Chondrocyte (in vitro differentiated cells): ENCODE measurements at regions not wholly inside any gene's neighbourhood (a gene's known extent, or its start where the extent isn't known, plus 50 kb on each side); places are given as distances from the start of the nearest gene placed in this dataset.
"Not testable (repeated sequence)": the region's sequence is repeated elsewhere in the genome, so short reads cannot be mapped to it uniquely, and the experiment has no call there.

Experiments
- DNase-seq: peaks from one replicate; pipeline ENCODE4 v3.0.0; 2021; ENCODE audit warnings: mixed read lengths, low spot score
- H3K27ac Mint-ChIP-seq: one replicate; pipeline ENCODE4 v1.8.0; 2021; ENCODE audit warnings: mild to moderate bottlenecking, moderate library complexity, mixed read lengths; ENCODE audit not compliant: unreplicated experiment
- H3K27me3 Mint-ChIP-seq: 2 replicates; pipeline ENCODE4 v1.8.0; 2021; ENCODE audit warnings: low read depth, mixed read lengths
- H3K36me3 Mint-ChIP-seq: 2 replicates; pipeline ENCODE4 v1.8.0; 2021; ENCODE audit warnings: low read depth, mixed read lengths
- H3K4me1 Mint-ChIP-seq: 2 replicates; pipeline ENCODE4 v1.8.0; 2021; ENCODE audit warnings: low read depth, mild to moderate bottlenecking, mixed read lengths
- H3K4me3 Mint-ChIP-seq: one replicate; pipeline ENCODE4 v1.8.0; 2021; ENCODE audit warnings: mild to moderate bottlenecking, moderate library complexity, mixed read lengths; ENCODE audit not compliant: unreplicated experiment
- H3K9me3 Mint-ChIP-seq: 2 replicates; pipeline ENCODE4 v1.8.0; 2021; ENCODE audit warnings: low read depth, mixed read lengths
- CTCF ChIP-seq: fragments of 200-600 bp; sonication (generic); IDR thresholded peaks from 2 replicates; pipeline ENCODE4 v1.5.0; 2021; ENCODE audit warnings: antibody characterized with exemption, mild to moderate bottlenecking, moderate library complexity

- peaks cover 2% of the 10 kb centered on the region for H3K9me3 Mint-ChIP-seq
- no peak overlapping the region for H3K4me3 Mint-ChIP-seq
- TF ChIP-seq CTCF, result no peak
- H3K36me3 Mint-ChIP-seq, result peaks cover under 1% of the 10 kb centered on the region
- no peak overlapping the region for H3K27ac Mint-ChIP-seq
- no peak for DNase-seq
- H3K27me3 Mint-ChIP-seq, result no peaks in the 10 kb centered on the region
- peaks cover 7% of the 10 kb centered on the region for H3K4me1 Mint-ChIP-seq
Observed at GRCh38 chr4:147246096-147246495, 234.8 kb upstream of the EDNRA start.

- not testable (repeated sequence) for H3K27ac Mint-ChIP-seq, H3K4me3 Mint-ChIP-seq, DNase-seq, H3K4me1 Mint-ChIP-seq, H3K27me3 Mint-ChIP-seq, H3K9me3 Mint-ChIP-seq, H3K36me3 Mint-ChIP-seq
Observed at GRCh38 chr4:147246528-147246927, 234.4 kb upstream of the EDNRA start.

GRCh38 chr4:147247579-147247978 lies 233.3 kb upstream of the EDNRA start:
- Mint-ChIP-seq H3K4me3 (no peak overlapping the region), H3K27ac (peak overlapping the region; percentile 34), H3K36me3 (peaks cover 6% of the 10 kb centered on the region), H3K4me1 (peaks cover 7% of the 10 kb centered on the region), H3K27me3 (no peaks in the 10 kb centered on the region), H3K9me3 (peaks cover 8% of the 10 kb centered on the region)
- DNase-seq, result no peak
- TF ChIP-seq CTCF, result no peak

- Mint-ChIP-seq H3K27me3 (no peaks in the 10 kb centered on the region), H3K9me3 (peaks cover 13% of the 10 kb centered on the region), H3K4me1 (peaks cover 7% of the 10 kb centered on the region), H3K4me3 (no peak overlapping the region), H3K36me3 (peaks cover 10% of the 10 kb centered on the region), H3K27ac (no peak overlapping the region)
- no peak for DNase-seq
- TF ChIP-seq CTCF, result no peak
Observed at GRCh38 chr4:147250062-147250461, 230.8 kb upstream of the EDNRA start.

- H3K27me3 Mint-ChIP-seq, H3K4me1 Mint-ChIP-seq, H3K4me3 Mint-ChIP-seq, H3K27ac Mint-ChIP-seq: not testable (repeated sequence)
- peak; percentile 34 for DNase-seq
- Mint-ChIP-seq H3K9me3 (peaks cover 20% of the 10 kb centered on the region), H3K36me3 (peaks cover 10% of the 10 kb centered on the region)
Observed at GRCh38 chr4:147255268-147255667, 225.6 kb upstream of the EDNRA start.

GRCh38 chr4:147259271-147259670 lies 221.6 kb upstream of the EDNRA start:
- DNase-seq, H3K4me1 Mint-ChIP-seq, H3K4me3 Mint-ChIP-seq, H3K36me3 Mint-ChIP-seq, H3K27ac Mint-ChIP-seq, H3K27me3 Mint-ChIP-seq: not testable (repeated sequence)
- H3K9me3 Mint-ChIP-seq, result peaks cover 10% of the 10 kb centered on the region

- Mint-ChIP-seq H3K36me3 (peaks cover 6% of the 10 kb centered on the region), H3K4me1 (peaks cover 16% of the 10 kb centered on the region), H3K9me3 (peaks cover 13% of the 10 kb centered on the region), H3K27me3 (no peaks in the 10 kb centered on the region), H3K4me3 (no peak overlapping the region), H3K27ac (no peak overlapping the region)
- no peak for DNase-seq
- TF ChIP-seq CTCF, result no peak
Observed at GRCh38 chr4:147284256-147284835, 196.6 kb upstream of the EDNRA start.
